ENCODE measurements at regions not wholly inside any gene's neighbourhood (a gene's known extent, or its start where the extent isn't known, plus 50 kb on each side); places are given as distances from the start of the nearest gene placed in this dataset.

GRCh38 chr13:79723519-79724024 is 242.6 kb downstream of the NDFIP2 start:
- no peak for TF ChIP-seq CTCF (IDR thresholded peaks at IDR 0.05)
- Mint-ChIP-seq H3K27ac (no peak overlapping the region), H3K4me3 (no peak overlapping the region), H3K36me3 (ENCODE audit: low read depth) (no peaks in the 10 kb centered on the region), H3K4me1 (ENCODE audit: low read depth) (no peaks in the 10 kb centered on the region), H3K27me3 (ENCODE audit: insufficient read depth) (0 out of 2 replicates have a peak, but pooled peaks cover 2% of the 10 kb centered on the region), H3K9me3 (no peaks in the 10 kb centered on the region)
- no peak for DNase-seq

DNA sequence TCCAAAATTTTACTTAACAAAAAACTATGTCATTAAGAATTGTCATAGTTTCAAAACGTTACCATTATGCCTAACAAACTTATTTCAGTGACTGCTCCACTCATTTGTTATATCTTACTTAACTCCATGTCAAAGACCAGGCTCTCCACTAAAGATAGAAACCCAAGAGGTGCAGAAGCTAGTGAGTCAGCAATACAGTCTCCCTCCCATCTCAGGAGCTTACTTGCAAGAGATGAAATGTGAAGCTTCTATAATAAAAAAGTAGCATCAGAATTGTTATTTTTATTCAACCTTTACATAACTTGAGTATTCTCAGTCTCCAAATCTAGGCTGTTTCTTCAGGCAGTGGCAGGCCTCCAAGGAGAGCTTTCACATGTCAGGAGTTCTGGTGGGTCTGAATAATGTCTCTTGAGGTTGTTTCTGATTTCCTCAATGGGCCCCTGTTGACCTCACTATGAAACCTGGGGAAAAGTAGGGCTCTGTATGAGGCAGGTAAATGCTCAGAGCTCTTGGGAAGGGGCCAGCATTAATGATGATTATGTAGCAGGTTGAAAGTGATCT is 242.0 kb downstream of the NDFIP2 start:
- DNase-seq: no peak
- H3K4me3 Mint-ChIP-seq: no peak overlapping the region
- no peak overlapping the region for H3K27ac Mint-ChIP-seq

DNA sequence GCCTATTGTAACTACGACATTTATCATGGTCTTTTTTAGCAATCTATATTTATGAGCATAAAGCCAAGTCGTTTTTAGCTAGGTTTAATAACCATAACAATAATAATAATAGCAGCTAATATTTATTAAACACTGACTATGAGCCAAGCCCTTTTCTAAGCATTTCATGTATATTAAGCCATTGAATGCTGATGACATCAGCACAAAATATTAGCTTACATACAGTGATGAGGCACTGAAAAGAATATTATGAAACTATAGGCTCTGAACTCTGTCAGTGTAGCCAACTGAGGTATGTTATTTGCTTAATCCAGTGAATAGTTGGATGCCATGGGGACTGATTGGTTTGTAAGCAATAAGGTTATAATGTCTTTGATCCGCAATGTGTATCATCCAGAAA is 235.2 kb downstream of the NDFIP2 start:
- Mint-ChIP-seq H3K4me3 (no peak overlapping the region), H3K4me1 (ENCODE audit: low read depth) (peaks cover 5% of the 10 kb centered on the region; the same call in 1 of the 2 replicates), H3K9me3 (no peaks in the 10 kb centered on the region), H3K27me3 (ENCODE audit: insufficient read depth) (no peaks in the 10 kb centered on the region), H3K36me3 (ENCODE audit: low read depth) (no peaks in the 10 kb centered on the region), H3K27ac (no peak overlapping the region)
- TF ChIP-seq CTCF (IDR thresholded peaks at IDR 0.05): no peak
- no peak for DNase-seq

More for the DNA sequence above, 242.0 kb downstream of the NDFIP2 start:
- Mint-ChIP-seq H3K27me3 (ENCODE audit: insufficient read depth) (0 out of 2 replicates have a peak, but pooled peaks cover 2% of the 10 kb centered on the region), H3K36me3 (ENCODE audit: low read depth) (no peaks in the 10 kb centered on the region), H3K9me3 (no peaks in the 10 kb centered on the region), H3K4me1 (ENCODE audit: low read depth) (no peaks in the 10 kb centered on the region)
- TF ChIP-seq CTCF (IDR thresholded peaks at IDR 0.05): no peak

DNA sequence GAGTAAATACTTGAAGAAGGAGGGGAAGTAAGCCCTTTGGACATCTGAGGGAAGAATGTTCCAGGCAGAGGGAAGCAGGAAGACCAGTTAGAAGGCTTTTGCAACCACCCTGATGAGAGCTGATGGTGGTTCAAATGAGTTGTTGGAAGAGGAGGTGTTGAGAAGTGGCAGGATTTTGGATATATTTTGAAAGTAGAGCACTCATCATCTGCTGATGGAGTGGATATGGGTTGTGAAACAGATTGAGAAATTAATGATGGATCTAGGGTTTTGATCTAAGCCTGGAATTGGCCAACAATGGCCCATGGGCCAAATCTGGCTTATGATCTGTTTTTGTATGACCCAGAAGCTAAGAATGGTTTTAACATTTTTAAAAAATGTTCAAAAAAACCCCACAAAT is 230.7 kb downstream of the NDFIP2 start:
- H3K27me3 Mint-ChIP-seq (ENCODE audit: insufficient read depth): no peaks in the 10 kb centered on the region
- TF ChIP-seq CTCF (IDR thresholded peaks at IDR 0.05): no peak
- H3K9me3 Mint-ChIP-seq: no peaks in the 10 kb centered on the region
- peaks cover 18% of the 10 kb centered on the region; the same call in 1 of the 2 replicates for H3K4me1 Mint-ChIP-seq (ENCODE audit: low read depth)
- no peak for DNase-seq
- no peak overlapping the region for H3K27ac Mint-ChIP-seq
- no peak overlapping the region for H3K4me3 Mint-ChIP-seq
- no peaks in the 10 kb centered on the region for H3K36me3 Mint-ChIP-seq (ENCODE audit: low read depth)

GRCh38 chr13:79710376-79710775 is 229.4 kb downstream of the NDFIP2 start:
- Mint-ChIP-seq H3K27ac (no peak overlapping the region), H3K27me3 (ENCODE audit: insufficient read depth) (no peaks in the 10 kb centered on the region), H3K4me1 (ENCODE audit: low read depth) (peaks cover 18% of the 10 kb centered on the region; the same call in 1 of the 2 replicates), H3K36me3 (ENCODE audit: low read depth) (no peaks in the 10 kb centered on the region), H3K9me3 (no peaks in the 10 kb centered on the region), H3K4me3 (no peak overlapping the region)
- TF ChIP-seq CTCF (IDR thresholded peaks at IDR 0.05): no peak
- peak; percentile 48 for DNase-seq

Data from HFFc6 (cell line).